Islet precursor cell (in vitro differentiated cells): ENCODE measurements at regions not wholly inside any gene's neighbourhood (a gene's known extent, or its start where the extent isn't known, plus 50 kb on each side); places are given as distances from the start of the nearest gene placed in this dataset.
"Not testable (repeated sequence)": the region's sequence is repeated elsewhere in the genome, so short reads cannot be mapped to it uniquely, and the experiment has no call there.

Experiments
- DNase-seq: peaks from one replicate; pipeline ENCODE4 v3.0.0-alpha.2; 2018

DNA sequence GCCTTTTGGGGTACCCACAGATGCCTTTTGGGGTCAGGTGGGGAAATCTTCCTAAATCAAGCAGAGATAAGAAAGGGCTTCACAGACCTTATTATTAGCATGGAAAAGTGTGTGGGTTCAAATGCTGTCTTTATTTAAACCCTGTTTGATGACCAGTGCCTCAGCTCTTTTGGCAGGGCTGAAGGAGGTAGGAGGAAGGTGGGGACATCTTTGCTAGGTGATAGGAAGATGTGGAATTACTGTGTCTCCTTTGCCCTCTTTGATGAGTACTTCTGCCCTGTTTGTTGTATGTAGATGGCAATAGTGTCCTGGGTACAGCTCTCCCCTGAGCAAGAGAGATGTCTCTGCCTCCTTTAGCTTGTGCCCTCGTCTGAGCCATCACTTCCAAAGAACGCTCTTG, 333.3 kb upstream of the ROPN1 start:
- no peak for DNase-seq

DNA sequence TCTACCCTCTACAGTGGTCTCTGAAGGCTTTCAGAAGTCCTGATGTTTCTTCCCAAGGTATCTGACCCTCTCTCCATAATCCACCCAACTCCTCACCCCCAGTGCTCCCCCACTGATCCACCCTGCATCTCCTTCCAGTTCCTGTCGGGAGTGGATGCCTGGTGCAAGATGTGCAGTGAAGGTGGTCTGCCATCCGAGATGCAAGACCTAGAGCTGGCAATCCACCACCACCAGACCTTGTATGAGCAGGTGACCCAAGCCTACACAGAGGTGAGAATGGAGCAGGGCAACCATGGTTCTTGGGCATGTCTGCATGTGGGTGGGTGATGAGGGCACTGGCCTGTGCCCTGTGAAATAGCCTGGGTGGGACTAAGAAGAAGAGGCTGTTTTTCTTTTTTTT, 337.8 kb upstream of the ROPN1 start:
- no peak for DNase-seq

DNA sequence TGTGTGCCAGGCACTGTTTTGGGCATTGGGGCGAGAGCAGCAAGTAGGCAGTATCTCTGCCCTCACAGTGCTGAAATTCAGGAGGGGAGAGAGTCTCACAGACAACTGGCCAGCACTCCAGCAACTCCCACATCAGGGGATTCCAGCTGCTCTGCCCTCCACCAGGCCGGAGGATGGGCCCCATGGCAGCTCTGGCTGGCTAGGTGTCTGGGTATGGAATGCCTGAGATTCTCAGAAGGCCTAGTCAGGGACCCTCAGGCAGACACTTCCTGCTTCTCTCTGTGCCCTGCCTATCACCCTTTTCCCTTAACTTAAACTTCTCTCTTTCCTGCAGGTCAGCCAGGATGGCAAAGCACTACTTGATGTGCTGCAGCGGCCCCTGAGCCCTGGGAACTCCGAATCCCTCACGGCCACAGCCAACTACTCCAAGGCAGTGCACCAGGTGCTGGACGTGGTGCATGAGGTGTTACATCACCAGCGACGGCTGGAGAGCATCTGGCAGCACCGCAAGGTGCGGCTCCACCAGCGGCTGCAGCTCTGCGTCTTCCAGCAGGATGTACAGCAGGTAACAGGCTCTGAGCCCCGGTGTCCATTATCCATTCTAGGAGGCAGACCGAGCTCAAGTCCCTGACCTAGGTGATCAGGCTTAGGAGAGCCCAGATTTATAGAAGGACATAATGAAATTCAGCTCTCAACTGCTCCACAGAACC, 342.2 kb upstream of the ROPN1 start:
- DNase-seq, result peak; percentile 83

DNA sequence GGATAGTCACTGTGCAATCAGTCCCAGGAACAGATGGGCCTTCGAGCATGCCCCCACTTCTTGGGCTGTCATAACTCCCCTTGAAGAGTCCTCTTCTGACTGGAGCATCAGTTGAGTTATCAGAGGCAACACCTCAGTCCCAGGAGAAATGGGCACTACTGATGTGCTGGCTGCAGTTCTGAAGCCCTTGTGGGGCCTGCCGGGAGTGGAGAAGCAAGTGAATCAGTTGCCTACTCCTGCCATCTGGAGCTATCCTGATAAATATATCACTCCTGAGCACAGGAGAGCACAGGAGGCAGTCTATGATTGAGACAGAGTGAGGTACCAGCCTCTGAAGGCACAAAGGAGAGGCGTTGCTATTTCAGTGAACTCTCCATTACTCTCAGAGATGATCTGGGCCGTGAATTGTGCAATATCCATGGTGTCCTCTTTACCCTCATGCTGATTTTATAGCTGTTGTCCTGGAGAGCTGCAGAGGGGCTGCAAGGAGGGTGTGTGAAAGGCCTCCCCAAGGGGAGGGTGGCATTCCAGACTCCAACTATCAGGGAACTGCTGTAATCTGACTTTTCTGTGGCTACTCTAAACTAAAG, 344.2 kb upstream of the ROPN1 start:
- no peak for DNase-seq

DNA sequence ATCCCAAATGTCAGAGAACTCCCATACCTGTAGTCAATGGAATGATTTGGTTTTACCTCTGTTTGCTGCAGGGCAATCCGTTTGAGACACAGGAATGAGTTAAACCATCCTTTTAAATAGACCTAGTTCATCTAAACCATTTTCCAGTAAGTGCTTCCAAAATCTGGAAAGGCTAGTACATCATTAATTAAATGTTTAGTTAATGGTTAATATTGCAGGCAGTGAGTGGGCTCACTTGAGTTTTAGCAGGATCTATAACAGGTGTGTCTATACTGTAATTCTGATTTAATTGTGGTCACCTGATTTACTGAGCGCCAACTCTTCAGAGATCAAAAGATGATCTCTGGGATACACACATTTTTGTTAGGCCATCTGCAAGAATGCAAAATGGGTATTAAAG, 353.9 kb upstream of the ROPN1 start:
- DNase-seq, result no peak

DNA sequence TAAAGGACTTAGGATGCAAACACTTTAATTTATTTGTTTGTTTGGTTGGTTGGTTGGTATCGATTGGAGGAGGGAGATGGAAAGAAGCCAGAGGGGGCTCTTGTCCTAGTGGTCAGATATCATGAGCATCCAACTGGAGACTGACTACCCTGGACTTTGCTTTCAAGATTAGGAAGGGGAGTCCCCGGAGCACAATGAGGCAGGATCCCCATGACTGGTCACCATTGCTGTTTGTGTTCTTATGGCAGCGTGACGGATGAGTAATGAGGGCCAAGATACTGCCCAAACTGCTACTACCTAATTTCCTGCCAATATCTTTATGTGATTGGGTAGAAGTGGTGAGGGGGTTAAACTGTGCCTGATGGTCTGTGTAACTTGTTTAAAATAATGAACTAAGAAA, 354.6 kb upstream of the ROPN1 start:
- no peak for DNase-seq

DNA sequence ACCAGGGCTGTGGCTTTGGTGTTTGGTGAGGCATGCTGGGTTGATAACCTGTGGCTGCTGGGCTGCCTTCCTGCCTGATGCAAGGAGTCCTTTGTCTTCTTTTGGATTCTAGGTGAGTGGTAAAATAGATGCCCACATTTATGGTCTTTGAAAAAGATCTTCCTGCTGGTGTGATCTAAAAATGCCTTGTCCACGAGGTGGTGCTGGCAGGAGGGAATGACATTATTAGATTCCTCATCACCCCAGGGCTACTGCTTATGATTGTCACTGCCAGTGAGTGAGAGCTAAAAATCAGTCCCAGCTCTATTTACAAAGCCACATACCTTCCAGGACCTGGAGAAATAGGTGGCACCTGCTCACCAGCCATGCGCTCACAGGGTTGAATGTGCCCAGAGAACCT, 355.5 kb upstream of the ROPN1 start:
- DNase-seq, result no peak

DNA sequence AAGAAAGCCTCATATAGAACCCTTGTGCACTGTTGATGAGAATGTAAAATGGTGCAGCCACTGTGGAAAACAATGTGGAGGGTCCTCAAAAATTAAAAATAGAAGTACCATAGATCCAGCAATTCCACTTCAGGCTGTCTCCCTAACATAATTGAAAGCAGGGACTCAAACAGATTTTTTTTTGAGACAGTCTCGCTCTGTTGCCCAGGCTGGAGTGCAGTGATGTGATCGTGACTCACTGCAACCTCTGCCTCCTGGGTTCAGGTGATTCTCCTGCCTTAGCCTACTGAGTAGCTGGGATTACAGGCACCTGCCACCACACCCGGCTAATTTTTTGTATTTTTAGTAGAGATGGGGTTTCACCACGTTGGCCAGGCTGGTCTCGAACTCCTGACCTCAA, 356.6 kb upstream of the ROPN1 start:
- DNase-seq, result not testable (repeated sequence)

DNA sequence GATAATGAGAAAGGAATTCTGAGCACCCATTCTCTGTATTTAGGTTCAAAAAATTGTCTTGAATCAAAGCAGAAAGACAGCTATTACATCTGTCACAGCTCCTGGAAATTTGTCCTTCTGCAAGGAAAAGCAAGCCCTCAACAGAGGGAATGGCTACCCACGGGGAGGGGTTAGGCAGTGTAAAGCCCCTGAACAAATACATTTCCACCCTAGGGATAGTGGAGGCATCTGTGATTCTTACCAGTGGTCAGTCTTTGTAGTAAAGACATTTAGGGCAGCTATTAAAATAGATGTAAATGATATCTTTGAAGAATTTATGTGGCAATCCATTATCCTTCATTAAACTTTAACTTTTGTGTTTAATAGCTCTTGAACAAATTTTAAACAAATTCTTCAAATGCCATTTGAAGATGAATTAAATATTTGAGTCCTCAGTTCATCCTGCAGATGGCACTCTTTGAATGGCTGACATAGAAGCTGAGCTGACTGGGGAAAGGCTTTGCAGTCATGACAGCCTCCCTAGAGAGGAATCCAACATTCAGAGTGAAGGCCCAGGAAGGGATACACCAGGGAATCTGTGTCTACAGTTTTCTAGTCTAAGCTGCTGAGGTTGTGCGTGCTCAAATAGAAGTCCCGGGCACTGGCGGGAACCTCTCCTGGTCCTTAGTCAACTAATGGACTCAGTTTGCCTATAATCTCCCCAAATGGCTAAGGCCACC, 359.7 kb upstream of the ROPN1 start:
- DNase-seq, result peak; percentile 77

DNA sequence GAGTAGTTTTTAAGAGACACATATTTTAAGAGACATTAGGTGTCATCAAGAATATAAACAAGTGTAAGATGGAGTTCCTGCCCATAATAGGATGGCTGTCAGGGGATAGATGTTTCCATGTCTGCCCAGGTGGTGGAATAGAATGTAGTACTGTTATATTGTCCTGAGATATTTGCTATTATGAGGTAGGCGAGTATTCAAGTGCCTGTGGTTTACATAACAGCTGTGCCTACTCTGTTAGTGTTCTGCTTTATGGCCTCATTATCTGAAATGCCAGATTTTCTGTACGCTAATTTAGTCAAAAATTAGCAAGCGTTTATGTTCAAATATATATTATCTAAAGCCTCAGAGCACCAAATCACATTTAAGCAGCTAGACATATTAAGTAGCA, 360.2 kb upstream of the ROPN1 start:
- DNase-seq, result no peak

DNA sequence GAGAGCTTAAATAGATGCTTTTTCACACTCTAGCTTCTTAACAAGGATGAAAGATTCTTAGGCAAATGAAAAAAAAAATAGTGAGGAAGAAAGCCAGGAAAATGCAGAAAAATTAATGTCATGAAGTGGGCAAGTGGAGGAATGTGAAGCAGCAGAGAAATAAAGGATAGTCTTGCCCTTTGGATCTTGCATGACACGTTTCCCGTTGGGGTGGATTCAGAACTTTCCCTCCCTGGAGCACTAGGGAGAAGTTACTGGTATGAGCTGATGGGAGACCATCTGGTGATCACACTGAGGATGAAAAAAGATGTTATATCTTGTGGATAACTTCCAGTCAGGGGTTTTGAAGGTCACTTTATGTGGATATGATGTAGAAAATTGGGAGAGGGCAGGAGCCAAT, 361.8 kb upstream of the ROPN1 start:
- DNase-seq, result no peak

DNA sequence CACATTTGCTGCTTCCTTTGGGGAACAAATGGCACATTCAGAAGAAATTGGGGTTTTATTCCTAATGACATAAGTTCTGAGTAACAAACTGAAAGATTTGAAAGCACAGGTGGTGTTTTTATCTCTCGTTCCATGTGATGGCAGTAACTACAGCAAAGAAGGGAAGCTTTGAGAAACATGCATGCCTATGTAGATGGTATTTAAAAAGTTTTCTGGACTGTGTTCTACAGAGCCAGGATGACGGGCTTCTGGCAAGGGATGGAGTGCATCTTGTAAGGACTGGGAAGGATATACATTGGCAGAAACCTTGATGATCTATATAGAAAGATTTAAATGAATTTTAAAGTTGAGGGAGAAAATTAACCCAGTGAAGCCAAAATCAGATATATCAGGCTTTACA, 362.2 kb upstream of the ROPN1 start:
- no peak for DNase-seq

DNA sequence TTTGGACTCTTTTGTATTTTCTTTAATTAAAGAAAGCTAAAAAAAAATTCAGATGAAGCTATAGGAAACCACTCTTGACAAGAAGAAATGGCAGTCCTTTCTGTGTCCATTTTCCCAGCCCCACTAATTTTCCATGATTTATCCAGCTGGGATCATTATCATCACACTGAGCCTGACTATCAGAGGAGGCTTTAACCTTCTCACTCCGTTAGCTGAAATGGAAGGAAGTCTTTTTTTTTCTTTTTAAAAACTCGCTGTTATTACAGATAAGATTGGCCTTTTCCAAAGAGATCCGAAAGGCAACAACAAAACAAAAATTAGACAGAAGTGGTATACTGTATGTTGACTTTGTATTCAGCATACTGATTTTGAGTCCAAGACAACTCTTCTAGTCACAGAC, 366.2 kb upstream of the ROPN1 start:
- DNase-seq, result no peak

DNA sequence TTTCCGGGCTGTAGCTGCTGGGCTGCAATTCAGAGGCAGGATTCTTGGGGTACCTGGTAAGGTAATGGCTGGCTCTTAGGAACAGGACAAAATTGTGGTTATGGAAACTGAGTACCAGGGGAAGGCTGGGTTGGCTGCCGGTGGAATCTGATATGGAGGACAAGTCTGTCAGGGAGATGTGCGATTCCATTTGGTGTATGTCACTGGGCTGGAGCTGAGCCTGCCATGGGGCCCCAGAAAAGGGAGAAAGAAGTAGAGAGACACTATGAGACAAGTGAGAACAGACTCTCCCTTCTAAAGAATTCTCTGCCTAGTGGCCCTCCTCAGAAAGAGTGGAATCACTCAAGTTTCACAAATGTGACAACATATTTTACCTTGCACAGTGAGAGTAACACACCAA, 368.2 kb upstream of the ROPN1 start:
- DNase-seq, result no peak

DNA sequence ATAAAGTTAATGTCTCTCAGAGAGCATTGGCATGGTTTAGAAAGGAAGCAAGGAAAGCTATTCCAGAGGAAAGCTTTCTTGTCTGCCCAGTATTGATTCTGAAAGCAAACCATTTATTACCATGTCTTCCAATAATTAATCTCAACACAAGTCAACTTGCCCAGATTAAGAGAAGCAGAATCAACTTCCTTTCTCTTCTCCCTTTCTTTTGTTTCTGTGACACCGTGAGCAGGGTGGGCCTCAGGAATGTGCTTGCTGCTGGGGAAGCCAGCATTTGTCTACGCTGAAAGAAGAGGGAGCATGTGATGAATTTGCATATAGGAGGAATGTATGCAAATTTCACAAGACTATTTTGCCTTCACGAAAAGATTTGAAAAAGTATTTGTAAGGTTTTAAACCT, 368.6 kb upstream of the ROPN1 start:
- no peak for DNase-seq

DNA sequence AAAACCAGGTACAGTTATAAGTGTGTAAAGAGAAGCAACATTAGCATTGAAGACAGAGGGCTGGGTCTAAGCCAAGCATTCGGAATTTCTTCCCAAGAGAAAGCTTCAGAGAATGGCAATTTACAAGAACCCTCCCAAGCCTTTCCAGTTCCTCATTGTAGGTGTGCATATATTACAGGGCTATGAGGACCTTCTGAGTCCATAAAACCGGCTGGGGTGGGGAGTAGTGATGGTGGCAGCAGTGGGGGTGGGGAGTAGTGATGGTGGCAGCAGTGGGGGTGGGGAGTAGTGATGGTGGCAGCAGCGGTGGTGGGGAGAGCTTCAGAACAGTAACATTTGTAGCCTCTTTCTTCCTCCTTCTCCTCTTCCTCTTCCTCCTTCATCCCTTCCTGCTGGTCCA, 368.7 kb upstream of the UMPS start:
- no peak for DNase-seq

DNA sequence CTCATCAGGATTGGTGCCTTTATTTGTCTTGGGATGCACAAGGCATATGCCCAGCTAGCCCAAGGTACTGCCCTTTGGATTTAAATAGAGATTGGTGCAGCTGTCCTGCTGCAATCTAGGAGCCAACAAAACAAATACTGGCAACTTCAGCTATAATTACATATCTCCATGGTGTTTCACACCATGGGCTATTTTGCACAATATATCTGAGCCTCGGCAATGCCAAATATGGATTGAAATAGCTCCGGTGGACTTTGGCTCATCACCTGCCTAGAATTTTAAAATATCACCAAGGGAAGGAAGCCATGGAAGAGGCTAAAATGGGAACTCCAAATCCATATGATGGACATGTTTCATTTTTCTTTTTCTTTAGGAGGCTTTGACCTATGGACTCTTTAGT, 367.8 kb upstream of the UMPS start:
- DNase-seq, result no peak

DNA sequence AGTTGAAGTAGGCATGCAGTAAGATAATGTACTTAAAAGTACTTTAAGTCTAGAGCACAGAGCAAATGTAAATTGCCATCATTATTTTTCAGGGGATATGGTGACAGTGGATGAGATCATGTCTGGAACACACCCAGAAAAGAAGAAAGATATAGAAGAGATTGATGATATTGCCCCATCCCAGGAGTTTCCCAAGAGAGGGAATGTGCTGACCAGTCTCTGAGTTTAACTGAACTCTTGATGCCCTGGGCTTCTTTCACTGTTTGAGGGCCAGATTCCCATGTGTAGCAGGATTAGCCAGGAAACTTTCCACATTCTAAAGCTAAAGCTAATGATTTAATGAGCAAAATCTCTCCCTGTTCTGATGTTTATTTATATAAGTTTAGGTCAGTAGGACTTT, 366.8 kb upstream of the UMPS start:
- DNase-seq, result no peak

DNA sequence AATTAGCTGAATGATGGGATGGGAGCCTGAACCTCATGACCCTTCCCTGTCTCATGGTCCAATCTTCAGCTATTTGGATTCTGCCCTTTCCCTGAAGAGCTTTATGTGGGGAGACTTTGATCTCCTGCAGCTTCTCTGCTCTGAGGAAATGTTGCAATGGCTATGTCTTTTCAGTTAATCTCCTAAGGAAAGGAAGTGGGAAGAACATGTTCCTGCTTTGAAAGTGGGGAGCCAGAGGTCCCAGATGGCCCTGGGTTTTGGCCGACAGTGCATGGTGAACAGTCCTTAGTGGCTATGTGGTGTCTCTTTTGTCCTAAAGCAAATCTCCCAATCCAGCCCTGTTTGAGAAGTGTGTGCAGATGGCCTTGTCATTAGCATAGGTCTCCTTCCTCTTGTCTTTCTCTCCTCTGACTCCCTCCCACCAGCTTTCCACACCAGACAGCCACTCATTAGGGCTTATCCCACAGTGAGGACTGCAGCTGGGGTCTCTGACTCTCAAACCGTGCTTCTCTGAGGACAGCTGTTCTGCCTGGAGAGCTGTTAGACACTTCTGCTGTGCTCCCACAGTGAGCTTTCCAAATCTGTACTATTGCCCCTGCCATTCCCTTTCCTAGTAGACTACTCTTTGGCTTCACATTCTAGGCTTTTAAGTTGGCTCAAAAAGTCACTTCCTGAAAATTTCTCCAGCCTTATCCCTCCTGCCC, 365.8 kb upstream of the UMPS start:
- DNase-seq, result no peak

DNA sequence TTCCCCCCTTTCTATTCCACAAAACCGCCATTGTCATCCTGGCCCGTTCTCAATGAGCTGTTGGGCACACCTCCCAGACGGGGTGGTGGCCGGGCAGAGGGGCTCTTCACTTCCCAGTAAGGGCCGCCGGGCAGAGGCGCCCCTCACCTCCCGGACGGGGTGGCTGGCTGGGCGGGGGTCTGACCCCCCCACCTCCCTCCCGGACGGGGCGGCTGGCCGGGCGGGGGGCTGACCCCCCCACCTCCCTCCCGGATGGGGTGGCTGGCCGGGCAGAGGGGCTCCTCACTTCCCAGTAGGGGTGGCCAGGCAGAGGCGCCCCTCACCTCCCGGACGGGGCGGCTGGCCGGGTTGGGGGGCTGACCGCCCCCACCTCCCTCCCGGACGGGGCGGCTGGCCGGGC, 363.6 kb upstream of the UMPS start:
- DNase-seq, result not testable (repeated sequence)

DNA sequence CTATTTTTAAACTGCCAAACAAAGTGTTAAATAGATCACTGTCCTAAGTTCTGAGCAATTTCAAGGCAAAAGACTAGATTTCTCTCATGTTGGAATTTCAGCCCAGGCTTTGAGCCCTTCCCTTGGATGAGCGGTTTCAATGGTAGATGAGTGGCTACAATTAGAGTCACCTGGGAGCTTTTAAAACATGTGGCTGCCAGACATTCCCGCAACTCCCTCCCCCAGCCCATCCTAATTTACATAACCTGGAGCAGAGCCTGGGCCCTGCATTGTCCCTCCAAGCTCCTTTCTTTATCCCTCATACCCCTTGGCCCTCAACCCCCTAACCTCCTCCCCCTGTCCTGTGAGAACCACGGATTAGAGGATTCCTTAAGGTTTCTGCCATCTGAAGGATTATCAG, 357.5 kb upstream of the UMPS start:
- peak; percentile 76 for DNase-seq

DNA sequence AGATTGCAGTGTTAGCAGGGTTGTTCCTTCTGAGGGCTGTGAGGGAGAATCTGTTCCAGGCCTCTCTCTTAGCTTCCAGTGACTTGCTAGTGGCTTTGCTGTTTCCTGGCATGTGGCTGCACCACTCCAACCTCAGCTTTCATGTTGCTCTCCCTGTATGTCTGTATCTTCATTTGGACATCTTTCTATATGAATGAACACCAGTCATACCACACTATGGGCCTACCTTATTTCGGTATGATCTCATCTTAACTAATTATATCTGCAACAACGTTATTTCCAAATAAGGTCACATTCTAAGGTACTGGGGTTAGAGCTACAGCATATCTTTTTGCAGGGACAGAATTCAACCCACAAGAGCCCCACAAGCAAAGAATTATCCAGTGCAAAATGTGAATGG, 356.7 kb upstream of the UMPS start:
- no peak for DNase-seq

DNA sequence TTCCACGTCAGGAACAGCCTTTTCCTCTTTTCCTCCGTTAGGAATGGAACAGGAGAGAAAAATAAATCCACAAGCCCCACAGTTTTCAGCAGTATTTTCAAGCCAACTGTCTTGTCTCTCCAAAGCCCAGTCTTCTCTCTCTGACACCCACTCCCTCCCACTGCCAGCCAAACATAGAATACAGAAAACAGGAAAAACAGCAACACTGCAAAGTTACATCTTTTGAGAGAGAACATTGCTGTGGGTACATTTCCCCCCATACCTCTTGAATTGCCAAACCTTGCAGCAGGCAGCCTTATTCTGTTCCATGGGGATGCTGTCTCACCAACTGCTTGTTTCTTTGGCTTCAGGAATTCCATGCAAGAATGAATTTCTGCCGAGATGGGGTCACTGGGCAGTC, 355.7 kb upstream of the UMPS start:
- no peak for DNase-seq
